ENCODE measurements at regions not wholly inside any gene's neighbourhood (a gene's known extent, or its start where the extent isn't known, plus 50 kb on each side); places are given as distances from the start of the nearest gene placed in this dataset.
"Not testable (repeated sequence)": the region's sequence is repeated elsewhere in the genome, so short reads cannot be mapped to it uniquely, and the experiment has no call there.

DNA sequence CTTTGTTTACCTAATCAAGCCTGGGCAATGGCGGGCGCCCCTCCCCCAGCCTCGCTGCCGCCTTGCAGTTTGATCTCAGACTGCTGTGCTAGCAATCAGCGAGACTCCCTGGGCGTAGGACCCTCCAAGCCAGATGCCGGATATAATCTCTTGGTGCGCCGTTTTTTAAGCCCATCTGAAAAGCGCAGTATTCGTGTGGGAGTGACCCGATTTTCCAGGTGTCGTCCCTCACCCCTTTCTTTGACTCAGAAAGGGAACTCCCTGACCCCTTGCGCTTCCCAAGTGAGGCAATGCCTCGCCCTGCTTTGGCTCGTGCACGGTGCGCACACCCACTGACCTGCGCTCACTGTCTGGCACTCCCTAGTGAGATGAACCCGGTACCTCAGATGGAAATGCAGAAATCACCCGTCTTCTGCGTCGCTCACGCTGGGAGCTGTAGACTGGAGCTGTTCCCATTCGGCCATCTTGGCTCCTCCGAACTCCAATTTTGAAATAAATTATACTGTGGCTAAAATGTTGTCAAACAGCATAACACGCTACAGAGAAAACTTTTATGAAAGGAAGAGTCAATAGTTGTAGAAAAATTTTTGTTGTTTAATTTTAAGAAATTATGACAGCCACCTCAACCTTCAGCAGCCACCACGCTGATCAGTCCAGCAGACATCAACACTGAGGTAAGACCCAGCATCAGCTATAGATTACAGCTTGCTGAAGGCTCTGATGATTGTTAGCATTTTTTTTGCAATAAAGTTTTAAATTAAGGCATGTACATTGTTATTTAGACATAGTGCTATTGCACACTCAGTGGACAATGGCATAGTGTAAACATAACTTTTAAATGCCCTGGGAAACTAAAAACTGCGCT is 384.7 kb upstream of the DEPDC1 start:
- DNase-seq, result not testable (repeated sequence)

DNA sequence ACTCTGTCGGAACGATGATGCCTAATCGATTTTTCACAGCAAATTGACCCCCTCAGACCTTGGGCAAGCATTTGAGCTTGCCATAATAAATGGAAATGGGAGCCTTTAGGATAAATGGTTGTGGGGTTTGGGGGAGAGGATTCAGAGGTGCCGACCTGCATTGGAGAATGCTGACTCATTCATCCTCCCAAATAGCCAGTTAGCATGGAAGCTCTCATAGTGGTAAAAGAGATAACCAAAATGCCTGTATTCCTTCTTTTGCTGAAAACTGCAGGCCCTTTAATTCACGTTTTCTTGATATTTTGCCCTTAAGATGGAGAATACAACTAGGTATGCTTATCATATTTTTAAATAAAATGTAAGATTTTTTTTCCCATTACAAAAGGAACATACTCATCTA is 392.6 kb upstream of the DEPDC1 start:
- no peak for DNase-seq

DNA sequence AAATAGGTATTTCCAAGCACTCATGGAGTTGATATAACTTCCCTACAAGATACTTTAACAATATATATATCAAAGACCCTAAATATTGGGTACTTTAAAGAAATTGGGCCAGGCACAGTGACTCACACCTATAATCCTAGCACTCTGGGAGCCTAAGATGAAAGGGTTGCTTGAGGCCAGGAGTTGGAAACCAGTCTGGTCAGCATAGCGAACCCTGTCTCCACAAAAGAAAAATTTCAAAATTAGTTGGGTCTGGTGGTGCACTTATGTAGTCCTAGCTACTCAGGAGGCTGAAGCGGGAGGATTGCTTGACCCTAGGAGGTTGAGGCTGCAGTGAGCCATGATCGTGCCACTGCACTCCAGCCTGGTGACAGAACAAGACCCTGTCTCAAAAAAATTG is 393.9 kb upstream of the DEPDC1 start:
- DNase-seq, result no peak

DNA sequence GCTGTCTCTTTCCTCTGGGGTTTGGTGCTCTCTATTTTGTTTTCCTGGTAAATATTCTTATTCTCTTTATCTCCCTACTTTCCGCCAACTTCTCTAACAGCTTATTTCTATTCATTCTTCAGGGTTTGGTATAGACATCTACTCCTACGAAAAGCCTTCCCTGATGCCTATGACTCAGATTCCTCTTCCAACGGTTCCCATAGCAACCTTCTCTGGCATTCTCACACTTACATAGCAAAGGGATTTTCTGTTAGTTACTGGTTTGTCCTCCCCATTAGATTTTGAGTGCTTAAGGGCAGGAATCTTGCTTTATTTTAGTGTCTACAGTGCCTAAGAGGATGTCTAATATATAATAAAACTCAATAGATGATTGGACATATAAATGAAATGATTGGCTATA is 407.6 kb upstream of the DEPDC1 start:
- DNase-seq, result no peak

DNA sequence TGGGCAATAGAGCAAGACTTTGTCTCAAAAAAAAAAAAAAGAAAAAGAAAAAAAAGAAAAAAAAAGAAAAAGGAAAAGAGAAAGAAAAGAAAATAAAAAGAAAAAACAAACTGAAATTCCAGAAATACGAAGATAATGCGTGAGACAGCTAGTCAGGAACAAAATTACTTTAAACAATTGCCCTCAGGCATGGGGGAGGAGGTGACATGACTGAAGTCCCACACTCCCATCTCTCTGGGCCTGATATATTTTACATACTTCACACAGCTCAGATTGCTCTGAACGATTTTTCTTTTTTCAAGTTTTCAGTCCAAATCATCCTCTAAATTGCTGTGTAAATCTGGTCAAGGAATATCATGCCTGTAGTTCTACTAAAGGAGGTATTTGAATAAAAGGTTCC is 409.5 kb upstream of the DEPDC1 start:
- no peak for DNase-seq

DNA sequence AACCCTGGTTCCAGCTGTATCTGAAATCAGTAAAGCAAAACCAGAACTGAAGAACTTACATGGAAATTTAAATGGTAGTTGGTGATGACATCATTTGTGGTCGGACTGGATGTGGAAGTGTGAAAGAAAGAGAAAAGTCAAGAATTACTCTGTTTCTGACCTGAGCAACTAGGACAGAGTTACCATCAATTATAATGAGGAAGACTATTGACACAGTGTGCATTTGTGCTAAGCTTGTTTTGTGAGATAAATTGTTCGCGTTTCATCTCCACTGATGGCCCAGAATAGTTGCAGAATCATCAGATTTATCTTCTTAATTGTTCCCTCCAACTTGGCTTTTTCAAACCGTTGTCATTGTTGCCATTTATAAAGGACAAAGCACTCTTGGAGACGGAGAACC is 410.6 kb upstream of the DEPDC1 start:
- DNase-seq, result no peak

DNA sequence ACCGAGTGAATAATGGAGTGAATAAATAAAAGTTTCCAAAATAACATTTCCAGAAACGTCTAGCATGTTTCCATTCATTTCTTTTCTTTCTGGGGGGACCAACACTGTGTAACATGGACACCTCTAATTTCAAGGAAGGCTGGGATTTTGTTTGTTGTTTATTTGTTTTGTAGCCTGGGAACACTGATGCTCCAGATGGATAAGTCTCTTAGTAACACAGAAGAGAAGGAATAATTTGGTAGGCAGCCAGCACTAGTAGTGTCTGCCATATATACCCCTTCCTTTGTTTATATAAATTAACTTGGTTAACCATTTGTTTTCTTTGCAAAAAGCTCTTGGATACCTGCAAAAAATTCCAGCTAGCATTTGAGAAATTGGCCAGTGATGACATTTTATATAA is 411.4 kb upstream of the DEPDC1 start:
- DNase-seq, result no peak

DNA sequence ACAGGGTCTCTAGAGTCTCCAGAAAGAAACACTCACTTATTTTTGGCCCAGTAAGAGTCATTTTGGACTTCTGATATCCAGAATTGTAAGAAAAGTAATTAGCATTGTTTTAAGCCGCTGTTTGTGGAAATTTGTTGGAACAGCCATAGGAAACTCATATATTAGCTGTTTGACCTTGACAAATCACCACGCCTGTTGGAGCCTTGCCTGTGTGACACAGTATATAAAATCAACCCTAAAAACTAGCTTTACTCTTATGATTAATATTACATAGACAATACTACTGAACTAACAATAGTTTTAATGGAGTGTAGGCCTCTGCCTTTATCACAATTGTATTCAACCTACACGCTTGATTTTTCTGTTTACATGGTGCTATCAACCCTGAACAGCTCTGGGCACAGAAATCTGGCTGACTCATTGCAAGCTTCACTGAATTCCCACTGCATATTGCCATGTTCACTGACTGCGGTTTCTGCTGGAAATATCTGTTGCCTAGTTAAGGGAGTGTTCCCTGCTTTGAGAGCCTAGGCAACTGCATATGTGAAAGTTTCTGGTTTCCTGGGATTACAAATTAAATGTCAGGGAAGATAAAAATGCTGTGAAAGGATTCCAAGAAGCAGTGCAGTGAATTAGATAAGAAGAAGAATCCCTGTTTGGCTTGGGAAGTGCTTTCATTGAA is 419.5 kb upstream of the DEPDC1 start:
- DNase-seq, result no peak

DNA sequence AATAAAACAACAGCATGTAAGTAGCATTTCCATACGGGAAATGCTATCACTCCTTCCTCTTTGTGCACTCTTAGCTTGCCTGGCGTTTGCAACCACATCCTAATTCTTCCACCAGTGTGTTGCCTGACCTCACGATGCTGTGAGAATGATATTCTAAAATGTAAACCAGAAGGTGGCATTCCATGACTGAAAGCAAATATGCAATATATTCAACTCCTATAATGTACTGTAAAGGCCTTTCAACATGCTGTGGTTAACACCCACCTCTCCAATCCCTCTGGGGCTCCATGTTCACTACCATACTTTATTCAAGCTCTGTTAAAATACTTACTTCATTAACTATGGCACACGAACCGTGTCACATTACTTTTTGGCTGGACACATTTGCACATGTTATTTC is 420.6 kb upstream of the DEPDC1 start:
- DNase-seq, result no peak

DNA sequence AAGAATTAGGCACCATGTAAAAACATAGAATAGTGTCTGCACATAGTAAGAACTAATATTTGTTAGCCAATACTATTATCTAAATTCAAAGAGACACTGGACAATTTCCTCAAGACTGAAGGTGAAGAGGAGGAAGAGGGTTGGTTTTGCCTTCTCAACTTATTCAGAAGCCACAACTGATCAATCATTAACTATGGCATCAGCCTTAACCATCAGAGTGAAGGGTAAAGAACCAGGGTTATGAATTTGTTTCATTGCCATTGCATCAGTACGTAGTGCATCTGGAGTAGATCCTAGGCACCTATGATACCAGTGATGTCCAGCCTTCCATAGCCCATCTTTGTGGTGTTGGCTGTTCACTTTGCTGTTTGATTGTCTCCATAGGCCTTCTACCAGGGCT is 421.7 kb upstream of the DEPDC1 start:
- DNase-seq, result no peak

DNA sequence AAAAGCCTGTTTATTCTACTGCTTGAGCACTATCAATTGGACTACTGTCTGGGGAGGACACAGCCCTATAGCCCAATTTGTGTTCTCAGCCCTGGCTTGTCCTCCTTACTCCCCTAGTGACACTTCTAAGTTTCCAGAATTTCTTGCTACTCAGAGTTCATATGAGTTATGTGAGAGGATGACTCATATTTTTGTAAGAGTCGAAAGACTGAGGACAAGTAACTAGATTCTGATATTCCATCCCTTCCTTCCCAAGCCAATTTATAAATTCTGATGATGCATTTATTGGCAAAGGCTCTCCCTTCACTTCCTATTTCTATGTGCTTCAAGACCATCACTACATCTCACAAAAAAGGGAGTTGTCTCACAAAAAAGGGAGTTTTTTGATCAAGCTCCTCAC is 422.2 kb upstream of the DEPDC1 start:
- DNase-seq, result no peak

DNA sequence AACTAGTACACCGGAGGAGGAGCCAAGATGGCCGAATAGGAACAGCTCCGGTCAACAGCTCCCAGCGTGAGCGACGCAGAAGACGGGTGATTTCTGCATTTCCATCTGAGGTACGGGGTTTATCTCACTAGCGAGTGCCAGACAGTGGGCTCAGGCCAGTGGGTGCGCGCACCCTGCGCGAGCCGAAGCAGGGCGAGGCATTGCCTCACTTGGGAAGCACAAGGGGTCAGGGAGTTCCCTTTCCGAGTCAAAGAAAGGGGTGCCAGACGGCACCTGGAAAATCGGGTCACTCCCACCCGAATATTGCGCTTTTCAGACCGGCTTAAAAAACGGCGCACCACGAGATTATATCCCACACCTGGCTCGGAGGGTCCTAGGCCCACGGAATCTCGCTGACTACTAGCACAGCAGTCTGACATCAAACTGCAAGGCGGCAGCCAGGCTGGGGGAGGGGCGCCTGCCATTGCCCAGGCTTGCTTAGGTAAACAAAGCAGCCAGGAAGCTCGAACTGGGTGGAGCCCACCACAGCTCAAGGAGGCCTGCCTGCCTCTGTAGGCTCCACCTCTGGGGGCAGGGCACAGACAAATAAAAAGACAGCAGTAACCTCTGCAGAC is 426.7 kb upstream of the DEPDC1 start:
- DNase-seq, result not testable (repeated sequence)

DNA sequence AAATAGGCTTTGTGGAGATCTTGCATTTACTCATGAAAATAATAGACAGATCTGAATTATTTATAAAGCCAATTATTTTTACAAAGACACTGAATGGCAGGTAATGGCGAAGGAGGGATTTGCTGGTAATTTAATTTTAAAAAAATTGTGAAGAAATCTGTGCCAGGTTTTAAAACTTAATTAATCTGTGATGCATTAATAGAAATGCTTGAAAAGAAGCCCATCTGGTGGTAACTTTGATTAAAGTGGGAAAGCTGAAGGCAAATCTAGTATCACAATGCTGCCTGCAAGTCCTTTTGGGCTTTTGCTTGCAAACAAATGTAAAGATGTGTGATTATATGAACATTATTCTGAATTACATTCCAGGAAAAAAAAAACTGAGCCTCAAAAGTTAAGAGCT is 433.2 kb upstream of the DEPDC1 start:
- no peak for DNase-seq

DNA sequence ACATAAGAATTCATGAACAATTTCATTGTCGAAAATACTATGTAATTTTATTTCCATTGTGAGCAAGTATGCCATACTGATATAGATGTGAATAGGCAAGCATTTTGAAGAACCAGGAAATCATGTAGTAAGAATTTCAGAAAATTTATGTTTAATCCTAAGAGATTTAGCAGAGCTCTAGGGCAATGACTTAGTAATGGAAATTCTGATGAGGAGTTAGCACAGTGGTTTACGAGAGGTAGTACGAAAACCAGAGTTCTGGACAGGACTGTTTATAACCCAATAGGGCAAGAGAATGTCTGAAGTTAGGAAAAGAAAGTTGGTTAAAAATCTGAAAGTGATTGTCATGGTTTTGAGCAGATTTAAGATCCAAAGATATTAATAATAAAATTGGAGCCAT is 439.6 kb upstream of the DEPDC1 start:
- no peak for DNase-seq

DNA sequence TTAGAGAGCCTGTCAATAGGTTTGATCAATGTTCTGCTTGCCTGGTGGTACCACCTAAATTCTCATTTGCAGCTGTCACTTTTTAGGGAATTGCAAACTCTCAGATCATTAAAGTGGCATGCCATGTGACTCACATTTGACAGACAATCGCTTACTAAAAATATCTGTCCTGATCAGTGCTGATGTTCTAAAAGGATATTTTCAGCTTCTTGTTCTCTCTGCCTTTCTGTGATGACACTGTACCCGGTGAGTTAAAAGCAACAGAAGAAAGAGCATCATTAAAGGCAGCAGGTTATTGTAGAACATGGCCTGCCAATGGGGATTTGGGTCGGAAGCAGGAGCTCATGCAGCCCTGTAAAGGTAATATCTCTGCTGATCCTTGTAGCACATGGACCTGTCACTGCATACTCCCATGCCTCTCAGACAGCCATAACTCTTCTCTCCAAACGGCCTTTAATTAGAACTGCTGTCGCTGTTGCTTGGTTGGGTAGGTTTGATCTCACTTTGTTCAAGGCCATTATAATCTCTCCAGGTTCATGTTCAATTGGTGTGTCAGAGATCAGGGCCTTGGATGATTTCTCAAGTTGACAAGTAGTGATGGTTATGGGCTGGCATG is 441.3 kb upstream of the DEPDC1 start:
- DNase-seq, result no peak

DNA sequence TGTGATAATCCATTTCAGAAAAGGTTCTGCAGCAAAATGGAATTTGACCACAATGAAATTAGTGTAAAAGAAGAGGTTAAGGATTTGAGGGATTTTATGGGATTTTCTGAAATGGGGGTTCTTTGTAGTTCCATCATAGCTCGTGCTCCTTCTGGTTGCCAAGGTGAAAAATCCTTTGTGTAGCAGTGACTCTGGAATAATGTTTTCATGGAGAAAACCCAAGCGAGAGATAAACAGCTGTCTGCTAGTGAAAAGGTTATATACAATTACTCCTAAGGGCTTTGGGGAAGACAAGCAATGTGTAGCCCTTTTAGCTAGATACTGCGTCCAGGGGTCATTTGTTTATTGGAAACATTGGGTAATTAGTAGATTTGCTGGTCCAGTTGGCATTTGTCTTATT is 453.2 kb upstream of the DEPDC1 start:
- DNase-seq, result no peak

DNA sequence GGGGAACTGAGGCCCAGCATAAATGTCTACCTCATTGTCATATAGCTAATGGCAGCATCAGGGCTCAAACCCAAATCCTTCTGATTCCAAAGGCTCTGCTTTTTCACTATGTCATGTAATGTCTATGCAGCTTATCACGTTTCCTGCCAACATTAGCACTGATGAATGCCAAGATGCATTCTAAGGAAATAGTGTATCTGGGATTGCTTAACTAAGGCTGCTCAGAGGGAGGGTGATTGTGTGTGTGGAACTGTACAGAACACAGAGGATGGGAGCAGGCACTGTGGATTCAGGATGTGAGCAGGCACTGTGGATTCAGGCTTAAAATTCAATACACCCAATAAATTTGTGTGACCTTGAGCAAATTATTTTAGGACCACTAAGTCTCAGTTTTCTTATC is 456.4 kb upstream of the DEPDC1 start:
- no peak for DNase-seq

DNA sequence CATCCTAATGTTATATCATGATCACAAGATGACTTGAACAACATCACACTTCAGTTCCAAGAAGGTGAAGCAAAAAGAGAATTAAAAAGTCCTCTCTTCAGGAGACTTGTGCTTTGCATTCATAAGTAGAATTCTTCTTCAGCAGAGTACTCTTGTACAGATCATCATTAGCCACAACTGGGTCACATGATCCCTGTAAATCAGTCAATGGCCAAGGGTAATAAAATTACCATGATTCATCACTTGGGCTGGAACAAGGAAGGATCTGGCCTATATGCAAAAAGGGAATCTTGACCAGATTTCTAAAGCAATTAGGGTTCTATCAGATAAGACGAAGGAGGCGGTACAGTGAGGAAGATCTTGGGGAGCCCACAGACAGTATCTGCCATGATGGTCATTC is 458.0 kb upstream of the DEPDC1 start:
- no peak for DNase-seq

DNA sequence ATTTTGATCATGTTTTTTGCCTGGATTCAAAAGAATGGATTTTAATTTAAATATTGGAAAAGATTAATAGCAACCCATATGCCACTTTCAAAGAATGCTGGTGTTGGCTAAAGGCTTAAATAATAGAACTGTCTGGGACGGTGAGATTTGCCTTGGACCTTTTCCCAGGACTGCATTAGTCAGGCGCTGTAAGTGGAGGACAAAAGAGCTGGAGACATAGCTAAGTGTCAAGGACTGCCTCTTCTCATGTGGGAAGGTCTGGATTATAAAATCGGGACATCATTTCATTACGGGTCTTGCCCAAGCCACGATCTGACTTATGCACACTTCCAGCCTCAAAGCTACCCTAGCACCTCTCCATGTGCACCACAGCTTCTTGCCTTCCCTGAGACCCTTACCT is 458.5 kb upstream of the DEPDC1 start:
- no peak for DNase-seq

DNA sequence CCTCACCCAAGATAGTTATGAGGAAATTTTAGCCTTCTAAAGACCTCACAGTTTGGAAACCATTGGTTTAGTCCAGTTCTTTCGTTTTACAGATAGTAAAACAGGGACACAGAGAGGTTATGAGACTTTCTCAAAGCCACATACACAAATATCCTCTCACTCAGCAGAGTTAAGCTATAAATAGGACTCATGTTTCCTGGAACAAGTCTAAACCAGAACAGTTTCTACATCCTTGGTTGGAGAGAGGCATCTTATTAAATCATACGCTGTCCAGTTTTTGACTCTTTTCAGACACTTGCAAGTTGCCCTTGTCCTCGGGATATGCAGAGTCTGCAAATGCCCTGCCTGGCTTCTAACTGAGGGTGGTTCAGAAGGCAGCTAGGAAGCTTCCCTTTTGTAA is 462.1 kb upstream of the DEPDC1 start:
- DNase-seq, result no peak

DNA sequence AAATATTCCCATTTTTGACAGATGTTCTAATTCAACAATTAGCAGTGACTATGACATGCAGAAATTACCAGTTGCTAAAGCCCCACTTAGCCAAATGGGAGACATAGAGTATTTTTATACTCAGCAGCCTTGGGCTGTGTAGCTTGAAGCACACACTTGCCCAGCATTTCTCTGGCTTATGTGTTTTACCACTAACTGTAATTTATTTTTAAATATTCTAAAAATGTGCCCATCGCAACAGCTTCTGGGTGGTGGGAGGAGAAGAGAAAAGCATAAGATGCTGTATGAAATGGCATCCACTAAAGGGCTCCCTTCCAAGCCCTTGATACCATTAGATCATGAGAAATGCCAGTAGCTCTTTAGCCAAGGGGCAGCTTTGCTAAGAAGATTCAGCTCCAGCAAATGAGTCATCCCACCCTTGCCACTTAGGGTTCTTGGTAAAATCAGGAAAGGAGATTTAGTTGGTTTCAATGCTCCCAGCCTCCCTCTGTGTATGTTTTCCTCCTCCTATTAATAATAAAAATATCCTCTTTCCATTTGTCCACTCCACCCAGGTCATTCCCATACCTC is 462.7 kb upstream of the DEPDC1 start:
- no peak for DNase-seq

DNA sequence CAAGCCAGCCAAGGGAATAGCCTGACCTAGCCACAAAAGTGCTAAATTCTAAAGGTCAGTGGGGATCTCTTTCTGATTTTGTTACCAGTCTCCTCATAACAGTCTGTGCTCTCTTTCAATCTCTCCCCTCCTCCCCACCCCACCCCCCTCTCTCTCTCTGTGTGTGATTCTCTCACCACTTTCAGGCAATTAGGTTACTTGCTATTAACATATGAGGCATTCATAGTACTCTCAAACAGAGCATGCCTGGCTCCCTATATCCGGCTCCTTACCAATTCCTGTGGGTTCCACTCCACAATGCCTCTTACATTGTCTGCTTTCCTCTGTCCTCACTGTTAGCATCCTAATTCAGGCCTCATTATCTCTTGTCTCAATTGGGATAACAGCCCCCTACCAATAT is 464.3 kb upstream of the DEPDC1 start:
- no peak for DNase-seq

DNA sequence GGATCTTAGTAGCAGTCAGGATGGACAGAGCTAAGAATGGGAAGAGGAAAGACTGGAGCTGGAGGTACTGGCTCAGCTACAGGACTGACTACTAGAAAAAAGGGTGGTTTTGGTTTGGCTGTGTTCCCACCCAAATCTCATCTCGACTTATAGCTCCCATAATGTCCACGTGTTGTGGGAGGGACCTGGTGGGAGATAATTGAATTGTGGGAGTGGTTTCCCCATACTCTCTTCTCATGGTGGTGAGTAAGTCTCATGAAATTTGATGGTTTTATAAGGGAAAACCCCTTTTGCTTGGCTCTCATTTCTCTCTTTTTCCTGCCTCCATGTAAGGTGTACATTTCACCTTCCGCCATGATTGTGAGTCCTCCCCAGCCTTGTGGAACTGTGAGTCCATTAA is 466.5 kb upstream of the DEPDC1 start:
- no peak for DNase-seq

DNA sequence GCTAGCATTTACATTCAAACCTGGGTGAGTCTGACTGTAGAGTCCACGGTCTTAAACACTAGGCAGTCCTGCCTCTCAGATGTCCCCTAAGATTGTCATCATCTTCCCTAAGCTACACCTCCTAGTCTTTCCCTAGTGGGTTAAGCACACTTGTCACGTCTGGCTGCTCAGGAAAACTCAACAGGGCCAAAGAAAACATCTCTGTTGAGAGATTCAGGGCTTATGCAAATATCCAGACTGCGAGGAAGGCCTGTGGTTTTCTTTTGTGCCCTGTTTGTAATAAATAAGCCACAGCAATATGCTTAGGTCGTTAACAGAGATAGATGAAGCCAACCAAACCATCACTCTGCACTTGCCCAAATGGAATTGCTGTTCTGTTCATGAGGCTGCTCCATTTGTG is 472.6 kb upstream of the DEPDC1 start:
- no peak for DNase-seq
